Hepatocyte (in vitro differentiated cells): ENCODE measurements at regions not wholly inside any gene's neighbourhood (a gene's known extent, or its start where the extent isn't known, plus 50 kb on each side); places are given as distances from the start of the nearest gene placed in this dataset.
"Not testable (repeated sequence)": the region's sequence is repeated elsewhere in the genome, so short reads cannot be mapped to it uniquely, and the experiment has no call there.

ENCODE experiments used
- DNase-seq: peaks from one replicate; pipeline ENCODE4 v3.0.0-alpha.2; 2016; ENCODE audit warnings: low spot score
- H2AFZ ChIP-seq: fragments of 200-600 bp; sonication (generic); 2 replicates; pipeline ENCODE4 v1.6.0; 2016; ENCODE audit warnings: antibody characterized with exemption, mild to moderate bottlenecking
- H3K27ac ChIP-seq: fragments of 200-600 bp; sonication (generic); 2 replicates; pipeline ENCODE4 v1.5.1; 2016; ENCODE audit warnings: mild to moderate bottlenecking
- H3K27me3 ChIP-seq: fragments of 200-600 bp; sonication (generic); 2 replicates; pipeline ENCODE4 v1.6.1; 2016
- H3K36me3 ChIP-seq: fragments of 200-600 bp; sonication (generic); replicated peaks from 2 replicates; pipeline ENCODE4 v1.5.1; 2016; ENCODE audit warnings: low read depth; ENCODE audit not compliant: insufficient read depth
- H3K4me1 ChIP-seq: fragments of 200-600 bp; sonication (generic); 2 replicates; pipeline ENCODE4 v1.5.1; 2016; ENCODE audit warnings: mild to moderate bottlenecking, moderate library complexity; ENCODE audit not compliant: insufficient read depth
- H3K4me2 ChIP-seq: fragments of 200-600 bp; sonication (generic); 2 replicates; pipeline ENCODE4 v1.6.0; 2016
- H3K4me3 ChIP-seq: fragments of 200-600 bp; sonication (generic); 2 replicates; pipeline ENCODE4 v1.5.1; 2016; ENCODE audit warnings: mild to moderate bottlenecking
- H3K79me2 ChIP-seq: fragments of 200-600 bp; sonication (generic); 2 replicates; pipeline ENCODE4 v1.6.0; 2017; ENCODE audit warnings: mild to moderate bottlenecking
- H3K9me2 ChIP-seq: fragments of 200-600 bp; sonication (generic); replicated peaks from 2 replicates; pipeline ENCODE4 v1.6.0; 2017; ENCODE audit warnings: mild to moderate bottlenecking; ENCODE audit not compliant: insufficient read depth
- H3K9me3 ChIP-seq: fragments of 200-600 bp; sonication (generic); 2 replicates; pipeline ENCODE4 v1.5.1; 2016; ENCODE audit warnings: low read depth, mild to moderate bottlenecking
- H4K20me1 ChIP-seq: fragments of 200-600 bp; sonication (generic); 2 replicates; pipeline ENCODE4 v1.6.0; 2016; ENCODE audit warnings: mild to moderate bottlenecking; ENCODE audit not compliant: insufficient read depth, poor library complexity, severe bottlenecking
- CTCF ChIP-seq: fragments of 200-600 bp; sonication (generic); IDR thresholded peaks from 2 replicates; pipeline ENCODE4 v1.5.1; 2016; ENCODE audit warnings: antibody characterized with exemption, mild to moderate bottlenecking; ENCODE audit not compliant: poor library complexity
- EZH2 ChIP-seq: fragments of 200-600 bp; sonication (generic); IDR thresholded peaks from 2 replicates; pipeline ENCODE4 v1.6.1; 2016; ENCODE audit warnings: antibody characterized with exemption, mild to moderate bottlenecking, borderline replicate concordance
- EZH2phosphoT487 ChIP-seq: fragments of 200-600 bp; sonication (generic); IDR thresholded peaks from one replicate; pipeline ENCODE4 v1.6.1; 2018; ENCODE audit warnings: antibody characterized with exemption, mild to moderate bottlenecking, low read depth, moderate library complexity; ENCODE audit not compliant: unreplicated experiment, severe bottlenecking
- WGBS: methylation state at CpG from one replicate; pipeline ENCODE4 v1.1.6; 2016; ENCODE audit warnings: low lambda C conversion rate; ENCODE audit errors: missing lambda C conversion rate; 5-methylcytosine and 5-hydroxymethylcytosine counted together

DNA sequence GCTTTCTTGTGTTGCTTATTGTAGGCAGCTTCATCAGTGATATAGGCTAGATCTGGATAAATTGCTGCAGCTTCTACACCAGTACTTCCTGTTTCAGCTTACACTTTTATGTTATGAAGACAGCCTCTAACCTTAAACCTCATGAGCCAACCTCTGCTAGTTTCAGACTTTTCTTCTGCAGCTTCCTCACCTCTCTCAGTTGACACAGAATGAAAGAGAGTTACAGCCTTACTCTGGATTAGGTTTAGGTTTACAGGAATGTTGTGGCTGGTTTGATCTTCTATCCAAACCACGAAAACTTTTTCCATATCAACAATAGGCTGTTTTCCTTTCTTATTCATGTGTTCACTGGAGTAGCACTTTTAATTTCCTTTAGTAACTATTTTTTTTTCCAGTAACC is 76.9 kb upstream of the RNPC3 start:
- H4K20me1 ChIP-seq: no peaks in the 10 kb centered on the region
- H3K4me2 ChIP-seq: no peak overlapping the region
- no peak for DNase-seq
- no peak overlapping the region for H2AFZ ChIP-seq
- no peaks in the 10 kb centered on the region for H3K4me1 ChIP-seq
- no peak overlapping the region for H3K27ac ChIP-seq
- no peaks in the 10 kb centered on the region for H3K9me3 ChIP-seq
- H3K4me3 ChIP-seq: no peak overlapping the region
- WGBS: 58% methylated on average over 1 of the region's 1 CpG
- TF ChIP-seq EZH2 (no peak), CTCF (no peak), EZH2phosphoT487 (no peak)
- no peaks in the 10 kb centered on the region for H3K27me3 ChIP-seq
- H3K9me2 ChIP-seq: no peaks in the 10 kb centered on the region
- no peaks in the 10 kb centered on the region for H3K36me3 ChIP-seq
- H3K79me2 ChIP-seq: no peaks in the 10 kb centered on the region

DNA sequence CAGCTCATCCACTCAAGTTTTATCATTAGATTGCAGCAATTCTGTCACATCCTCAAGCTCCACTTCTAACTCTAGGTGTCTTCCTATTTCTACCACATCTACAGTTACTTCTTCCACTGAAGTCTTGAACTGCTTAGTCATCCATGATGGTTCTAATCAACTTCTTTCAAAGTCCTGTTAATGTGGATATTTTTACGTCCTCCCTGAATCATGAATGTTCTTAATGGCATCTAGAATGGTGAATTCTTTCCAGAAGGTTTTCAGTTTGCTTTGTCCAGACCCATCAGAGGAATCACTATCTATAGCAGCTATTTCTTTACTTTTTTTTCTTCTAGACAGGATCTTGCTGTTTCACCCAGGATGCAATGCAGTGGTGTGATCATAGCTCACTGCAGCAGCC is 78.0 kb upstream of the RNPC3 start:
- H3K4me1 ChIP-seq: no peaks in the 10 kb centered on the region
- no peak for DNase-seq
- no peaks in the 10 kb centered on the region for H3K36me3 ChIP-seq
- no peak overlapping the region for H3K4me3 ChIP-seq
- H4K20me1 ChIP-seq: no peaks in the 10 kb centered on the region
- no peaks in the 10 kb centered on the region for H3K27me3 ChIP-seq
- no peaks in the 10 kb centered on the region for H3K79me2 ChIP-seq
- no peak for TF ChIP-seq CTCF
- TF ChIP-seq EZH2phosphoT487: no peak
- no peak for TF ChIP-seq EZH2
- H3K27ac ChIP-seq: no peak overlapping the region
- H3K4me2 ChIP-seq: no peak overlapping the region
- WGBS: 93% methylated on average over 1 of the region's 1 CpG
- H3K9me2 ChIP-seq: no peaks in the 10 kb centered on the region
- no peak overlapping the region for H2AFZ ChIP-seq
- no peaks in the 10 kb centered on the region for H3K9me3 ChIP-seq

- no peaks in the 10 kb centered on the region for H3K9me3 ChIP-seq
- no peaks in the 10 kb centered on the region for H3K79me2 ChIP-seq
- TF ChIP-seq EZH2: no peak
- no peak for TF ChIP-seq EZH2phosphoT487
- TF ChIP-seq CTCF: no peak
- no peaks in the 10 kb centered on the region for H4K20me1 ChIP-seq
- no peak for DNase-seq
- WGBS: 58% methylated on average over 3 of the region's 3 CpGs
- no peak overlapping the region for H3K4me2 ChIP-seq
- H3K27me3 ChIP-seq: no peaks in the 10 kb centered on the region
- H3K36me3 ChIP-seq: no peaks in the 10 kb centered on the region
- no peak overlapping the region for H2AFZ ChIP-seq
- H3K9me2 ChIP-seq: no peaks in the 10 kb centered on the region
- no peak overlapping the region for H3K4me3 ChIP-seq
- H3K4me1 ChIP-seq: no peaks in the 10 kb centered on the region
- H3K27ac ChIP-seq: no peak overlapping the region
Observed at GRCh38 chr1:103441342-103441741, 84.2 kb upstream of the RNPC3 start.

GRCh38 chr1:103436568-103437100 is 88.9 kb upstream of the RNPC3 start:
- DNase-seq, H3K4me1 ChIP-seq, H2AFZ ChIP-seq, H3K9me2 ChIP-seq, H3K79me2 ChIP-seq, H3K9me3 ChIP-seq, H3K4me3 ChIP-seq, H3K27ac ChIP-seq, H3K36me3 ChIP-seq, H4K20me1 ChIP-seq, H3K27me3 ChIP-seq, H3K4me2 ChIP-seq: not testable (repeated sequence)
- WGBS: 38% methylated on average over 4 of the region's 4 CpGs
